OCI-LY1 (cell line): ENCODE measurements at regions not wholly inside any gene's neighbourhood (a gene's known extent, or its start where the extent isn't known, plus 50 kb on each side); places are given as distances from the start of the nearest gene placed in this dataset.

Experiments
- H2AFZ ChIP-seq: fragments of 200-600 bp; sonication (generic), shearing (Covaris generic); 2 replicates; pipeline ENCODE4 v1.6.0; 2014; ENCODE audit warnings: antibody characterized with exemption, mild to moderate bottlenecking, low read length
- H3F3A ChIP-seq: fragments of 200-600 bp; sonication (generic), shearing (Covaris generic); 2 replicates; pipeline ENCODE4 v1.6.0; 2014; ENCODE audit warnings: mild to moderate bottlenecking, antibody characterized with exemption, low read length, moderate library complexity; ENCODE audit not compliant: insufficient read depth
- H3K27ac ChIP-seq: fragments of 200-600 bp; sonication (generic); 2 replicates; pipeline ENCODE4 v1.5.1; 2014; ENCODE audit warnings: low read length, mixed run types, mild to moderate bottlenecking, low read depth; ENCODE audit not compliant: poor library complexity, severe bottlenecking
- H3K27me3 ChIP-seq: fragments of 200-600 bp; sonication (generic); 2 replicates; pipeline ENCODE4 v1.6.0; 2014; ENCODE audit warnings: antibody characterized with exemption, mild to moderate bottlenecking, low read length, moderate library complexity; ENCODE audit not compliant: insufficient read depth
- H3K36me3 ChIP-seq: fragments of 200-600 bp; sonication (generic); 2 replicates; pipeline ENCODE4 v1.6.1; 2014; ENCODE audit warnings: mild to moderate bottlenecking, antibody characterized with exemption, low read length, moderate library complexity, mixed read lengths; ENCODE audit not compliant: insufficient read depth
- H3K4me1 ChIP-seq: fragments of 200-600 bp; sonication (generic); 2 replicates; pipeline ENCODE4 v1.5.1; 2014; ENCODE audit warnings: mild to moderate bottlenecking, low read length, moderate library complexity; ENCODE audit not compliant: insufficient read depth, severe bottlenecking
- H3K4me2 ChIP-seq: fragments of 200-600 bp; sonication (generic), shearing (Covaris generic); 2 replicates; pipeline ENCODE4 v1.6.1; 2014; ENCODE audit warnings: low read length
- H3K4me3 ChIP-seq: fragments of 200-600 bp; sonication (generic); 2 replicates; pipeline ENCODE4 v1.5.1; 2014; ENCODE audit warnings: low read length, low read depth, mild to moderate bottlenecking, mixed read lengths; ENCODE audit not compliant: poor library complexity, severe bottlenecking
- H3K79me2 ChIP-seq: fragments of 200-600 bp; shearing (Covaris generic); 2 replicates; pipeline ENCODE4 v1.6.1; 2016; ENCODE audit warnings: mixed run types, low read length, mixed read lengths; ENCODE audit not compliant: insufficient read depth
- H3K9ac ChIP-seq: fragments of 200-600 bp; sonication (generic), shearing (Covaris generic); 2 replicates; pipeline ENCODE4 v1.6.1; 2014; ENCODE audit warnings: mild to moderate bottlenecking, low read length, mixed read lengths
- H3K9me2 ChIP-seq: fragments of 200-600 bp; sonication (generic), shearing (Covaris generic); 2 replicates; pipeline ENCODE4 v1.6.1; 2014; ENCODE audit warnings: low read depth, mild to moderate bottlenecking, low read length, mixed read lengths
- H3K9me3 ChIP-seq: fragments of 200-600 bp; shearing (Covaris generic); 2 replicates; pipeline ENCODE4 v1.6.1; 2014; ENCODE audit warnings: low read length, mixed read lengths
- H4K20me1 ChIP-seq: fragments of 200-600 bp; sonication (generic), shearing (Covaris generic); 2 replicates; pipeline ENCODE4 v1.6.0; 2016; ENCODE audit warnings: mild to moderate bottlenecking, low read length; ENCODE audit not compliant: insufficient read depth
- EZH2 ChIP-seq: fragments of 200-600 bp; sonication (generic), shearing (Covaris generic); IDR thresholded peaks from 2 replicates; pipeline ENCODE4 v1.8.0; 2017; ENCODE audit warnings: borderline replicate concordance, mixed run types, mild to moderate bottlenecking, antibody characterized with exemption, low read length, moderate library complexity, mixed read lengths
- TF ChIP-seq, protein P1 (sequence below): fragments of 200-600 bp; sonication (generic), shearing (Covaris generic); IDR thresholded peaks from 2 replicates; pipeline ENCODE4 v1.5.1; 2017; ENCODE audit warnings: mild to moderate bottlenecking, antibody characterized with exemption, low read length, moderate library complexity, mixed read lengths

DNA sequence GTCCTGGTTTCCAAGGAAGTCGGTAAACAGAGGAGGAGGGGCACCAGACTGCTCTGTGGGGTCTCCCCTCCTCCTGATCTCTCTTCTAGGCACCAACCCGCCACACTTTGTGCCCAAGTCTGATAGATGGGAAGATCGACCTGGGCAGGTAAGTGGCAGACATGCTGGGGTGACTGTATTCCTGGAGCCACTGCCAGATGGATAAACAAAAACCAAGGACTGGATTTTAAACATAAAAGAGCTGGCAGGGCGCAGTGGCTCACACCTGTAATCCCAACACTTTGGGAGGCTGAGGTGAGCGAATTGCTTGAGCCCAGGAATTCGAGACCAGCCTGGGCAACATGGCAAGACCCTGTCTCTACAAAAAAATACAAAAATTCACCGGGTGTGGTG lies 181.2 kb downstream of the ANAPC1 start:
- peak overlapping the region; percentile 71 for H3K4me2 ChIP-seq

DNA sequence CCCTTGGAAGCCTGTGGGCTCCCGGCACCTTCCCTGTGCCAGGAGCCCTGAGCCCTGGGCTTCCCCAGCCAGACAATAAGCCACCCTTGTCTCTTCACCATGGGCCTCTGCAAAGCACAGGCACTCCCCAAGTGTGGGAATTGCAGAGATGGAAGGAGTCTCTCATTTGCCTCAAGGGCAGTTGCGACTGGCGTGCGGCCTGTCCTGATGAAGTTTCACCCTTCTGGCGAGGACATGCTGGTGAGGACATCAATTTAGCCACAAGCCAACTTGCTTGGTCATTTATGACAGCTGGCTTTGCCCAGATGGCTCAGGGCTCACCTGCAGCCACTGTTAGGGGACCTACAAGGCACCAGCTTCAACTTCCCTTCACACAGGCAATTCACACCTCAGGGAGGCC lies 180.2 kb downstream of the ANAPC1 start:
- Histone ChIP-seq H3F3A (peaks cover 21% of the 10 kb centered on the region), H3K4me1 (peaks cover 98% of the 10 kb centered on the region), H2AFZ (no peak overlapping the region), H3K27ac (peak overlapping the region; percentile 100), H4K20me1 (no peaks in the 10 kb centered on the region), H3K4me3 (peak overlapping the region; percentile 53), H3K9me3 (no peaks in the 10 kb centered on the region), H3K79me2 (no peaks in the 10 kb centered on the region), H3K9me2 (no peaks in the 10 kb centered on the region), H3K9ac (peak overlapping the region; percentile 83), H3K4me2 (peak overlapping the region; percentile 71), H3K27me3 (no peaks in the 10 kb centered on the region), H3K36me3 (no peaks in the 10 kb centered on the region)
- TF ChIP-seq EZH2: no peak
- TF ChIP-seq, protein P1, sequence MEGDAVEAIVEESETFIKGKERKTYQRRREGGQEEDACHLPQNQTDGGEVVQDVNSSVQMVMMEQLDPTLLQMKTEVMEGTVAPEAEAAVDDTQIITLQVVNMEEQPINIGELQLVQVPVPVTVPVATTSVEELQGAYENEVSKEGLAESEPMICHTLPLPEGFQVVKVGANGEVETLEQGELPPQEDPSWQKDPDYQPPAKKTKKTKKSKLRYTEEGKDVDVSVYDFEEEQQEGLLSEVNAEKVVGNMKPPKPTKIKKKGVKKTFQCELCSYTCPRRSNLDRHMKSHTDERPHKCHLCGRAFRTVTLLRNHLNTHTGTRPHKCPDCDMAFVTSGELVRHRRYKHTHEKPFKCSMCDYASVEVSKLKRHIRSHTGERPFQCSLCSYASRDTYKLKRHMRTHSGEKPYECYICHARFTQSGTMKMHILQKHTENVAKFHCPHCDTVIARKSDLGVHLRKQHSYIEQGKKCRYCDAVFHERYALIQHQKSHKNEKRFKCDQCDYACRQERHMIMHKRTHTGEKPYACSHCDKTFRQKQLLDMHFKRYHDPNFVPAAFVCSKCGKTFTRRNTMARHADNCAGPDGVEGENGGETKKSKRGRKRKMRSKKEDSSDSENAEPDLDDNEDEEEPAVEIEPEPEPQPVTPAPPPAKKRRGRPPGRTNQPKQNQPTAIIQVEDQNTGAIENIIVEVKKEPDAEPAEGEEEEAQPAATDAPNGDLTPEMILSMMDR: no peak

More for the DNA sequence above, 181.2 kb downstream of the ANAPC1 start:
- H2AFZ ChIP-seq: no peak overlapping the region
- peaks cover 21% of the 10 kb centered on the region for H3F3A ChIP-seq
- H3K9ac ChIP-seq: peak overlapping the region; percentile 83
- no peaks in the 10 kb centered on the region for H3K27me3 ChIP-seq
- H3K9me2 ChIP-seq: no peaks in the 10 kb centered on the region
- H3K36me3 ChIP-seq: no peaks in the 10 kb centered on the region
- H3K27ac ChIP-seq: peak overlapping the region; percentile 100
- no peaks in the 10 kb centered on the region for H4K20me1 ChIP-seq
- H3K4me3 ChIP-seq: peak overlapping the region; percentile 53
- H3K4me1 ChIP-seq: peaks cover 98% of the 10 kb centered on the region
- no peaks in the 10 kb centered on the region for H3K9me3 ChIP-seq
- no peaks in the 10 kb centered on the region for H3K79me2 ChIP-seq
- no peak for TF ChIP-seq EZH2

DNA sequence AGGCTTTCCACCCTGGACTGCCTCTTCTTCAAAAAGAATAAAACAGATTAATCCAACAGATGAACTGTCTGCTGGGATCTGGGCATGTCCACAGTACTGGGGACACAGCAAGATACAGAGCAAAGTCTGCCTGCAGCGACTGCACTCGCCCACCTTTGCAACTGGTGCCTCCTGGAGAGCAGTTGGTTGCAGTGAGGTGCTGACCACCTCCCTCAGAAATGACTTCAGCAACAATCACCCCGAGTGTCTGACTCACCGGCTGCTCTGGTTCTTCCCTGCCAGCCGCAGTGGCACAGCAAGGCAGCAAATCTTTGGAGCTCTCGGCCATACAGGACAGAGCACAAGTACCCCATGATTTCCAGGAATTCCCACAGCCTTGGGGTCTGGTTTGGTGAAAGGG lies 179.7 kb downstream of the ANAPC1 start:
- Histone ChIP-seq H3K27ac (peak overlapping the region; percentile 100), H3K9me2 (no peaks in the 10 kb centered on the region), H3K27me3 (no peaks in the 10 kb centered on the region), H4K20me1 (no peaks in the 10 kb centered on the region), H3K9ac (peak overlapping the region; percentile 83), H2AFZ (no peak overlapping the region), H3F3A (peaks cover 21% of the 10 kb centered on the region), H3K4me3 (peak overlapping the region; percentile 53), H3K36me3 (no peaks in the 10 kb centered on the region), H3K4me2 (peak overlapping the region; percentile 71), H3K4me1 (peaks cover 98% of the 10 kb centered on the region), H3K79me2 (no peaks in the 10 kb centered on the region), H3K9me3 (no peaks in the 10 kb centered on the region)
- no peak for TF ChIP-seq EZH2
- TF ChIP-seq, protein P1: no peak

DNA sequence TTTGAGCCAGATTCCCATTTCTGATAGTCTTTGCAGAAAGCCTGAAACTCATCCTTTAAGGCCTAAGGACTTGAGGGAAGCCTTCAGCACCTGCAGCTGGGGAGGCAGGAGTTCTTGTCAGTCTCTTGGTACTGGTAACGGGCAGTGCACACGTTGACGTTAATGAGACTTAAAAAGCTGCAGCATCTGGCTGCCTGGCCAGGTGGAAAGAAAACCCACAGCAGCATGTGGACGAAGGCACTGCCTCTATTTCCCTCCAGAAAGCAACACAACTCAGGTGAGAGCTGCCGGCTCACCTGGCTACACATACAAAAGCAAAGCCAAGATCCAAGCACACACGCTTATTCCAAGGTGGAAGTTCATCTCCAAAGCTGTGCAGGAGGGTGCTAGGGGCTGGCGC lies 178.8 kb downstream of the ANAPC1 start:
- no peak for TF ChIP-seq EZH2
- TF ChIP-seq, protein P1: no peak
- Histone ChIP-seq H3K79me2 (no peaks in the 10 kb centered on the region), H3K27me3 (no peaks in the 10 kb centered on the region), H3K9me2 (no peaks in the 10 kb centered on the region), H3K27ac (peak overlapping the region; percentile 100), H3K4me2 (peak overlapping the region; percentile 71), H4K20me1 (no peaks in the 10 kb centered on the region), H3K9me3 (no peaks in the 10 kb centered on the region), H3K36me3 (no peaks in the 10 kb centered on the region), H3K4me1 (peaks cover 100% of the 10 kb centered on the region), H3K4me3 (peak overlapping the region; percentile 53), H2AFZ (no peak overlapping the region), H3F3A (peaks cover 21% of the 10 kb centered on the region), H3K9ac (peak overlapping the region; percentile 83)
